ENCODE measurements at regions not wholly inside any gene's neighbourhood (a gene's known extent, or its start where the extent isn't known, plus 50 kb on each side); places are given as distances from the start of the nearest gene placed in this dataset.
"Not testable (repeated sequence)": the region's sequence is repeated elsewhere in the genome, so short reads cannot be mapped to it uniquely, and the experiment has no call there.

DNA sequence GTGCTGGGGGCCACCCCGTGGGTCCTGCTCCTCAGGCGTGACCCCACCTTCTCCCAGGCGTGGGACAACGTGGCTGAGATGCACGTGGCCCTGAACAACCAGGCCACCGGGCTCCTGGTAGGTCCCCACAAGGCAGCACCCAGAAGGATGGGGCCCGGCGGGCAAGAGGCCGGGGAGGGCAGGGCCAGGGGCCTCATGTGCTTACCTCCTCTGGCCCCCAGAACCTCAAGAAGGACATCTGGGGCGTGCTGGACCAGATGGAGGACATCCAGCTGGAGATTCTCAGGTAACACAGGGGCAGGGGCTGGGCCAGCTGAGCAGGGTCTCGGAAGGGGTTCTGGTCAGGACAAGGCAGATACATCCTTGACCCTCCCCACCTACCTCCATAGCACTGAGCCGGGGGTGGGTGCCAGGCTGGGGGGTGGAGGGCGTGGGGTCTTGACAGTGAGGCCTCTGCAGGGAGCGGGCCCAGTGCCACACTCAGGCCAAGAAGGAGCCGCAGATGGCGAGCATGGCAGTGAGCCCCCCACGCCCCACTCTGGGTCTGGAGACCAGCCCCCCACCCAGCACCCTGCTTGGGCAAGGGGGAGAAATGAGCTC lies 186.3 kb downstream of the IGLL1 start:
- no peak for DNase-seq

DNA sequence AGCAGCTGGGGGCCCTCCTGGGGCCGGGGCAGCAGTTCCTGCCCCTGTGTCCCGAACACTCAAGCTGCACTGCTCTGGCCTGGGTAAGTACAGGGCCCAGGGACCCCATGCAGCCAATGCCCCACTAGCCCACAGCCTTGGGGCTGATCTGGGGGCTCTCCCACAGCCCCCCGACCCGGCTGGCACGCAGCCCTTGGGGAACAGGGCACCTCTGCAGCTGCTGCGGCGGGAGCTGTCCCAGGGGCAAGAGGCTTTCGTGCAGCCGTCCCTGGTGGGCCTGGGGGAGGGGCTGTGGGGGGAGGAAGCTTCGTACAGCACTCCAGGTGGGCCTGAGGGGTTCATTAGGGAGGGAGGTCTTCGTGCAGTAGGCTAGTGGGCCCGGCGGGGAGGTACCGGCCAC lies 186.9 kb downstream of the IGLL1 start:
- not testable (repeated sequence) for DNase-seq

DNA sequence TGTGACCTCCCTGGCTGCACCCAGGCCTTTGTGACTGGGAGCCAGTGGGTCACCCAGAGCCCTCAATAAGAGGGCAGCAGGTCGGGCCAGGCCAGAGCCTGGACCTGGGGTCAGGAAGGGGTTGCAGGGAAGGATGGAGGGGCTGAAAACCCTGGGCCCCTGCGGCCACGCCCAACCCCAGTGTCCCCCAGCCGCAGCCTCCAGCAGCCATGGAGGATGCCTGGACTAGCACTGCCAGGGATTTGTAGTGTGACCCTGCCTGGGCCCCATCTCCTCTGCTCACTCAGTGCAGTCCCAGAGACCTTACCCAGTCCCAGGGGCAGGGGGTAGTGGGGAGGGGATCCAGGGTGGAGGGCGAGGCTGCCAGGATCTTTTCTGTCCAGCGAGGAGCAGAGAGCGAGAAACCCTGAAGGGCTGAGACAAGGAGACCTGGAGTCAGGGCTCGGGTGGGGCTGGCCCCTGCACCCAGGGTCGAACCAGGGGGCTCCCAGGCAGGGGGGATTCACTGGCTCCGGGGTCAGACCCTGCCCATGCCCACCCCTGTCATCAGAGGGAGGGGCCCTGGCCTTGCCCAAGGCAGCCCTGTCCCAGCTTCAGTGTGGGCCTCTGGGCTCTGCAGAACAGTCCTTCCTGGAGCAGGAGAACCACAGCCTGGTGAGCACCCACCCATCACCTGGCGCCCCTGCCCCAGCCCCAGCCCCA lies 187.5 kb downstream of the IGLL1 start:
- DNase-seq, result no peak

DNA sequence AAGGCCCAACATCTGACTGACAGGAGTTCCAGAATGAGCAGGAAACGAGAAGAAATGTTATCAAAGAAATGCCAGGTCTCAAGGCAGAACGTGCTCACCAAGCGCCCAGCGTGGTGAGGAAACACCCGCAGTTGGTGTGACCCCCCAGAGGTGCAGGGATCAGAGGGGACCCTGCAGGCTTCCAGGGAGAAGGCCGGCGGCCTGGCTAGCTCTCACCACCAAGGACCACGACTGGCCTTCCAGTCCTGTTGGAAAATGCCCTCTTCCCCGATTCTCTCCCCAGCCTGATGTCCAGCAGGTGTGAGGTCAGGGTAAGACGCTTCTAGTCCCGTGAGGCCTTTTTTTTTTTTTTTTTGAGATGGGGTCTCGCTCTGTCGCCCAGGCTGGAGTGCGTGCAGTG lies 189.1 kb downstream of the IGLL1 start:
- DNase-seq, result no peak

DNA sequence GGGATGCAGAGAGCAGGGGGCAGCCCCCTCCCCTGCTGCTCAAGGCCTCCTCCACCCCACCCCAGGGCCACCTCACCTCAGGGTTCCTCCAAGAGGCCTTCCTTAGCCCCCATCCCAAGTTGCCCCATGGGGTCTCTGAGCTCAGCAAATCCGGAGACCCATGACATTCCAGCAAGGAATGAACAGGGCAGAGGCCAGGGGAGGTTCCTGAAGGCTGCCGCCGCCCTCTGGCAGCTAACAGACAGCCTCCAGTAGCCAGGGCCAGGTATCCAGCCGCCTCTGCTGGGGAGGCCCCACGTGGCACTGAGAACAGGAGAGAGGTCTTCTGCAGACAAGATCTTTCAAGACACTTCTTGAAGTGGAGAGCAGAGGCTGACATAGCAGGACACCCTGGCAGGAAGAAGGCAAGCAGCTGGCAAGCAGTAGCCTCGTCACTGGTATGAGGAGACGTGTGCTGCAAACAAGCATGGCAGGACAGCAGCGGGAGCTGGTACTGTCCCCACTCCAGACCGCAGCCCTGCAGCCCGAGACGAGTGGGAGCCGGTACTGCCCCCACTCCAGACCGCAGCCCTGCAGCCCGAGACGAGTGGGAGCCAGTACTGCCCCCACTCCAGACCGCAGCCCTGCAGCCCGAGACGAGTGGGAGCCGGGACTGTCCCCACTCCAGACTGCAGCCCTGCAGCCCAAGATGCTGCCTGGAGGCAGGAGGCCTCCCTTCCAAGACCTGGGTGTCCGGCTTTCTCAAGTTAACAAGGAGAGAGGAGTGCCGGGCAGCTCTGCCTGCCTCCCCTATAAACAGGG lies 190.6 kb downstream of the IGLL1 start:
- DNase-seq, result no peak

DNA sequence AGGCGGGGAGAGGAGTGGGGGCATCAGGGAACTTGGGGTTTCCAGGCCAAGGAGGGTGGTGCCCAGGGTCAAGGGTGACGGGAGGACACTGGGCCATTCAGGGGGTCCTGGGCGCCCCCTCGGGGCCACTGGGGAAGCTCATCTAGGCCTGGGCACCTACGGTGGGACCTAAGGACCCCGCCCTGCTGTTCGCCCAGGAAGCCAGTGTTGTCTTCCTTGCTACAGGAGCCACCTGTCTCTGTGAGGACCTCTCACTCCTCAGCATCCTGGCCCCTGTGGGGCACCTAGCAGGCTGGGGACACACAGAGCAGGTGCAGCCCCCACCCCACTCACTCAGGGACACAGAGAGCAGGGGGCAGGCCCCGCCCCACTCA lies 191.6 kb downstream of the IGLL1 start:
- DNase-seq, result no peak

DNA sequence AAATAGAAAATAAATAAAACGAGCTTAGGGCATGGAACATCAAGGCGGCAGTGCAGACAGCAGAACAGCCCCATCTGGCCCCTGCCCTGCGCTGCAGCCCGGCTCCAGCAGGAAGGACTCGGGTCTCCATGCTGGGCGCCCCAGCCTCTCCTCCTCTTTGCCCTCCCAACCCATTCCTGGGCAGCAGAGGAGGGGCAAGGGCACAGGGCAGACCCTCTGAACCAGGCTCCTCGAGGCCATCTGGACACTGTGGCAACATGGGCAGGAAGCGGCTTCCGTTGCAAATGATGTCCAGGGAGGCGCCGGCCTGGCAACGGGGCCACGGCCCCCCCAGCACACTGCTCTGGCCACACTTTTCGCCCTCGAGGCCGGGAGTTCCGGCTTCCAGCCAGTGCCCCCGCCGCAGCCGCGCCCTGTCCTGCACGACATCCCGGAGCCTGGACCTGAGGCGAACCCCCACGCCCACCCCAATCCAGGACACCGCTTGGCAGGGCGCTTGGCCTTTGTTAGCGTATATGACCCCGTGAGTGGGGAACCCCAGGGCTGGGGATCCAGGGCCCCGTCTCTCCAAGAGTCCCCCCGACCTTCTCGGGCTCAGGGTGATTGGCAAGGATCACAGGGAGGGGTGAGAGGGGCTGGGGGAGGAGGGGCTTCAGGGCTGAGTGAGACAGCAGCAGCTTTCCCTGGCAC lies 192.1 kb downstream of the IGLL1 start:
- no peak for DNase-seq

DNA sequence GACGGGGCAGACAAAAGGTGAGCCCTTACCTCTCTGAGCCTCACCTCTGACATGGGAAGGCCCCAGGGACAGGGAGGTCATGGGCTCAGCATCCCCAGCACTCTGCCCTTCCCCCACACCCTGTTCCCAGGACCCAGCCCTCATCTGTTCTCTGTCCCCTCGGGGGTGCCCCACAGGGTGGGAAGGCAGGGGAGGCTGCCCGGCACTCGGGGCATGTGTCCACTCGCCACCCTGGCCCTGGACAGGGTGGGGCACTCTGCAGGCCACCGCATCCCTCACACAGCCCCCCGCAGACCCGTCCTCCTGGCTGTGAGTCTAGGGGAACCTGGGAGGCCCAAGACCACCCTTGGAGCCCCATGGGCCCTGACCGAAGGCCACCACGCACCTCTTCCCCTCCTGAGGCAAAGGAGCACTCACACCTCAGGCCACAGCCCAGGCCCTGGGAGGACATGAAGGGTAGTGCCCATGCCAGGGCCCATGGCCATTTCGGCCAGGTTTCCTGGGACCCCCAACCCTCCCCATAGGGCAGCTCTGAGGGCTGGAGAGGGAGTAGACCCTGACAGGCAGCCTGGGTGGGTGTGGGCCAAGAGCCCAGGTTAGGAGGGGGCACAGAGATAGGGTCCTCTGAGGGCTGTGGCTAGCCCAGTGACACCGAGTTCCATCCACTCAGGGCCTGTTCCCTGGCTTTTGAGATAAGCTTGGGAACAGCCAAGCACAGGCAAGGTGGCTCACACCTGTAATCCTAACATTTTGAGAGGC lies 193.1 kb downstream of the IGLL1 start:
- no peak for DNase-seq

DNA sequence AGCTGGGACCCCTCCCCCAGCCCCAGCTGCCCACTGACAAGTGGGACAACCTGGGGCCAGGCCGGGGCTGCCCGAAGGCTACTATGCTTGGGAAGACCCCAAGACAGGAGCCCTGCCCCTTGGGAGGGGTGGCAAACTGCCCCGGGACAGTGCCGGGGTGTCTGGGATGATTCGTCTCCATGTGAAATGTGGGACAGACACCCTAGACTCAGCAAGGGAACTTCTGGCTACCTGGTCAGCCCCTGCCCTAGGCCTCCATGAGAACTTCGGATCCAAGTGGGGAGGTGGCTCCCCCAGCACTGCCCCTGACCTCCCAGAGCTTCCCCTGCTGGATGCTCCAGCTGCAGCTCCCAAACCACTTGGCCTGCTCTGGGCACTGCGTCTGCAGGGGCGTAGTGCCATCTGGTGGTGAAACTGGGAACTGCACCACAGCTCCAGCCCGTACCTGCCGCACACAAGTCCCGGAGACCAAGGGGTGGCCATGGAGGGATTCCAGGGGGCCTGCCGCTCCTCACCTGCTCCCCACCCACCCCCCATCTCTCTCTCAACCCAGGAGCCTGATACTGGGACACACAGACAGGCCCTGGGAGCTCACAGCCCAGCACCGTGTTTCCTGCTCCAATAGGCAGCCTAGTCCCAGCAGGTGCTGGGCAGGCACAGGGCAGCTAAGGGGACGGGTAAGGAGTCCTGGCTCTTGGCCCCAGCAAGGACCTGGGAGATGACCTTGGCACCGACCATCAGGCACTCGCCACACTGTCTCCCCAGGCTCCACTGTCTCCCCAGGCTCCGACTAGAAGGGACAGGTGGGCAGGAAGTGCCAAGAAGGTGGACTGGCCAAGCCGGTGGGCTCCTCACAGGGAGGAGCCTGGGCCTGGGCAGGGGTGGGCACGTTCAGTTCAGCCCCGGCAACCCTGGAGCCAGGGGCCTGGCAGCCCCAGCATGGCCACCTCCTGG lies 194.1 kb downstream of the IGLL1 start:
- peak; percentile 67 for DNase-seq

DNA sequence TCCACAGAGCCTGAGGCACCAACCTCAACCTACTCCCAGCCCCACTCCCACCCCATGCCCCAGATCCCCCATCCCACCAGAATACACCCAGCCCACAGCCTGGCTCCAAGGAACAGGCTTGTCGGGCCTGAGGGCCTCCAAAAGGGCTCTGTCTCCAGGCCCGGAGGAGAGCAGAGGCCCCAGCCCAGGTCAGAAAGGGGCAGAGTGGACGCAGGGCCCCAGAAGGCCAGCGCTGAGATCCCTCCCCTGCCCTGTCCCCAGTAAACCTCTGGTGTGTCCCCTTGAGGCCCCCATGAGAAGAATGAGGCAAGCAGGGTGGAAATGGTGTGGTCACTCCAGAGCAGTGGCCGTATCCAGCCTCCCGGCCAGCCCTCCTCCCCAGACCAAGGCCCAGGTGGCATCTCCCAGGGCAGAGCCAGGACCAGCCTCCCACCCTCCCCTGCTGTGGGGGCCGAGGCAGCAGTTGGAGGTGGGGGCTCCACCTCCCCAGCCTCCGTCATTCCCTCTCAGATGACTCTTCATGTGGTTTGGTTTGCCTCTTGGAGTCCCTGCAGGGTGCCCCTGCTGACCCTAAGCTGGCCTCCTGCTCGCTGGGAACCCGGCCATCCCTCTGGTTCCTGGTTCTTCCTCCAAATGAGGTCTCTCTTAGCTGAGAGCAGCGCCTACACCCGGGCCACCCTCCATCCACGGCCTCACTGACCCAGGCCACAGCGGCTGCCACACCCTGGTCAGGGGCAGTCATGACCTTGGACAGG lies 195.0 kb downstream of the IGLL1 start:
- DNase-seq, result no peak

DNA sequence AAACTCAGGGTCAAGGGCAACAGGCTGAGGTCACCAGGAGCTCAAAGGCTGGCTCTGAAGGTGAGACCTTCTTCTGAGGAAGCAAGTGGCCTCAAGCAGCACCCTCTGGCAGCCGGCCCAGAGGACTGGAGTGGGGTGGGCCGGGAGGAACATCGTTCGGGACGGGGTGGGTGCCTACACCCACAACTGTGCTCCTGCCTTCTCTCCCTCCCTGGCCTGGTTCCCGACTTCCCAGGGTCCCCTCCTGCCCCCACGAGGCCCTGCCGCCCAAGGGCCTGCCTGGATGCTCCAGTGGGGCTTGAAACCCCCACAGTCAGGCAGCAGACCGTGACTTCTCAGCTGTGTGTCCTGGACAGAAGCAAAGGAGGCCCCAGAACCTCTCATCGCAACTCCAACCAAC lies 195.7 kb downstream of the IGLL1 start:
- no peak for DNase-seq

DNA sequence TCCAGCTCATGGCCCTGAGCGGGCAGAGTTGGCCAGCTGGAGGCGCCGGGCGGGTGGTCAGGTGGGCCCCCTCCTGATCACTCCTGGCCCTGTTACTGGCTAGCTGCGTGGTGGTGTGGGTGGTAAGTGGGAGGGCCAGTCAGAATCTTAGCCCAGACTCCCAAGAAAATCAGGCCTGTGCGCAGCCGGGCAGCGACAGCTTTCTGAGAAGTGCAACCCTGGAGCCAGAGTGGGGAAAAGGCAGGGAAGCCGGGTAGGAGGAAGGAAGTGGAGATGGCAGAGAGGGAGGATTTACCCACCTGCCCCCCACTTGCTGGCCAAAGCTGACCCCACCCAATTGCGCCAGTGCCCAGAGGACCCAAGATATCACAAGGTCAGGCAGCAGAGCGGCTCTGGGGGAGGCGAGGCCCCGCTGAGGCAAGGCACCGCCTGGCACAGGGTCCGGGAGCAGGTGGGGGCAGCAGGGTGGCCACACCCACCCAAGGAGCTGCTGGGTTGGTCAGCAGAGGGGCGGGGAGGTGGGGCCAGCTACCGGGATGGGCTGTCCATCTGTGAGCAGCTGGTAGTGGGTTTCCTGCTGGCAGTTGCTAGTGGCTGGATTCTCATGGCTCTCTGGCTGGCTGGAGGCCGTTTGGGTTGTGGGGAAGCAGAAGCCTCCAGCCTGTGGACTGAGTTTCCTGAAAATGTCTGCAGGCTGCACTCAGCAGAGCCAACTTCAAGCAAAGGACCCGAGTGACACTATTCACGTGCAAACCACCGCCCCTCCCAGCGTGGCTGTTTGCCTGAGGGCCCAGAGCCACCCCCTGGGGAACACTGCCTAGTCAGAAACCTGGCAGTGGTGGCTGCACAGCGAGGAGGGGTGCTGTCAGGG lies 196.4 kb downstream of the IGLL1 start:
- DNase-seq, result no peak

DNA sequence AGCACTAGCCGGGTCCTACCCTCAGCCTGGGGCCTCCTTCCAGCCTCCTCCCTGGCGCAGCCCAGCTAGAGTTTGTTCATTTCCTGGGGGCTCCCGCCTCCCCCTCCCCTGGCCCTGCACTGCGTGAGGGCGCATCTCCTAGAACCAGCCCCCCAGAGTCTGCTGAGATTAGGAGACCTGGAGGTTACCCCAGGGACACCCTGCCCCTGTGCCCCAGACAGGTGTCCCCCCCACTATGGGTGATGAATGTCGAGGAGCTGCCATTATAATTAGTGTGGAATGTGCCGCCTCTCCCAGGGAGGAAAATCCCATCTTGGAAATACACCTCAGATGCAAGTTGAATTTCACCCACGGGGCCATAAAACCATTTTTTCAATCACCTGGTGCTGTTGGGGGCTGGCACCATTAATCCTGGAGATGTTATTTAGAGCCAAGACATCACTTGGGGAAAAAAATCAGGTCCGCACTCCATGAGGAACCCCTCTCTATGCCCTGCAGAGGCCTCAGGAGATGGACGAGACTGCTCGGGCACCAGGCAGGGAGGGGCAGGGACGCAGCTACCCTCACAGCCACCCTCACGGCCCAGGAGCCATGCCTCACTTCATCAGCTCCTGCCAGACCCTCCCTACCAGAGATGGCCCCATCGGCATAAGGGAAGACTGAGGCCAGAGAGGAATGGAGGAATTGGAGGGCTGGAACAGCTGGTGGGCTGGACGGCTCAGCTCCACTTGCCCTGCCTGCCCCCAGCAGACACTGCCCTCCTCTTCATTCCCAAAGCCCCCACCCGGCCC lies 197.5 kb downstream of the IGLL1 start:
- no peak for DNase-seq

DNA sequence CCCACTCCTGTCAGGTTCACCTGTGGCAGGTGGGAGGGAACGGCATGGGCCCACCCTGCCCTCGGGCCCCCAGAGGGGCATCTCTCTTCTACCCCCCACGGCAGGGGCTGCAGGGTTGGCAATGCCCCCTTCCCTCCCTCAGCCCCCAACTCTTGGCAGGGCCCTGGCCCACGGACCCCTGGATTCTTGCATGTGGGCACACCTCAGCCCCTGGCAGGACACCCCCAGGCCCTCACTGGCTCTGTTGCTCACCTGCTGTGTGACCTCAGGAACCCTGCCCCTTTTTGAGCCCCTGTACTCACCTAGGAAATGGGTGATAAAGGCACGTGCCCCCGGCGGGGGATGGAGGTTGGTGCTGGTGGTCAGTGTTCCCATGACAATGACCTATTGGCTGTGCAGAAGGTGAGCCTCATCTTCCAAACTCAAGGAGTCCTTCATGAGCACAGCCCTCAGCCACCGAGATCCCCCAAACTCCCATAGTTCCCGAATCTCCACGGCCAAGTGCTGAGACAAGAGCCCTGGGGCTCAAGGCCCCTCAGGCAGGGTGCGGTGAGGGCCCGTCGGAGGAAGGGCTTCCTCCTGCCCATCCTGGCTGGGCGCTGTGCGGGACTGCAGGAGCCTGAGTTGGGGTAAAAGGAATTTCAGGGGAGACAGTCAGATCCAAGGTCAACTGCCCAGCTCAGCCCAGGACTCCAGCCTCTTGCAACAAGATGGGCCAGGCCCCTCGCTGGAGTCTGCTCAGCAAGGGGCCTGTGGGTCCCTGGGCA lies 198.2 kb downstream of the IGLL1 start:
- no peak for DNase-seq

DNA sequence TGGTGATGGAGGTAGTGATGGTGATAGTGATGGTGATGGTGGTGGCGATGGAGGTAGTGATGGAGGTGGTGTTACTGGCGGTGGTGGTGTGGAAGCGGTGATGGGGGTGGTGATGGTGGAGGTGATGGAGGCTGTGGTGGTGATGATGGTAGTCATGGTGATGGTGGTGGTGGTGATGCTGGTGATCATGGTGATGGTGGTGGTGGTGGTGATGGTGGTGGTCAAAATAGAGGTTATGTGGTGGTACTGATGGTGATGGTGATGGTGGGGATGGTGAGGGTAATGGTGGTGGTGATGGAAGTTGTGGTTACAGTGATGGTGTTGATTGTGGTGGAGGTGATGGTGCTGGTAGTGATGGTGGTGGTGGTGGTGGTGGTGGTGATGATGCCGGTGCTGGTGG lies 199.2 kb downstream of the IGLL1 start:
- DNase-seq, result no peak

DNA sequence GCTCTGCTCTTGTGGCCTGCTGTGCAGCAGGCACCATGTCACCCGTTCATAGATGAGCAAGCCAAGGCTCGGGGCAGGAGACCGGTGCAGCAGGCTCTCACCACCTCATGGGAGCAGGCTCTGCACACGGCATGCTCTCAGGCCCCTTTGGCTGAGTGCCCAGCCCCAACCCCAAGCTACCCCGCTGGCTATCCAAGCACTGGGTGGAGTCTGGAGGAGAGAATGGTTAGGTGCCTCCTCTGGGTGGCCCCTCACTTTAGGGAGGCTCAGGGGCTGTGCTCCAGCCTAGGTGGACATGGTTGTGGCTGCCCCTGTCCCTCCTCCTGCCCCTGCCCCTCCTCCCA lies 199.9 kb downstream of the IGLL1 start:
- DNase-seq, result no peak

DNA sequence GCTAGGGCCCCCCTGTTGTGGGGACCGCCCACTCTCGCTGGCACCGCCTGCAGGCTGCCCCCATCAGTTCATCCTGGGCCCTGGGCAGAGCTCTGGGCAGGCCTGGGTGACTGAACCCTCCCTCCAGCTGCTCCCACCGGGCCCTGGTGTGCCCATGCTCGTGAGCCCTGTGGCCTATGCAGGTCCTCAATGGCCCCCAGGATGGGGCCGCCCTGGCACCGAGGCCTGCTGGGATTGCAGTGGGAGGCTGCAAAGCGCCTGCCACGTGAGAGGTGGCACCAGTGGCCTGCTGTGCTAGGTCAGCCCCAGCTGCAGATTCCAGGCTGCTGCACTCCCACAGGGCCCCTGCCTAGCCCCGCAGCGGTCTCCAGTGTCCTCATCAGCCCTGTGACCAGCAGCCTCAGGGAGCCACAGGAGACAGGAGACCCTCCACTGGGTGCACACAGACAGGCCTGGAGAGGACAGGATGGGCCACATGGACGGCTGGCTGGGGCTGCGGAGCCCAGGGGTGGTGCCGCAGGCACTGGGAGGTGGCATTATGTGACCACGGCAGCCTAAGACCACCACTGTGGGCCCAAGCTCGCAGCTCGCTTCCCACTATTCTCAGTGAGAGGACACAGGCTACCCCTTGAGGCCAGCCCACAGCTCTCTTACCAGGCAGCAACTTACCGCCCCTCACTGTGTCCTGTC lies 199.4 kb downstream of the BCR start:
- DNase-seq, result not testable (repeated sequence)

DNA sequence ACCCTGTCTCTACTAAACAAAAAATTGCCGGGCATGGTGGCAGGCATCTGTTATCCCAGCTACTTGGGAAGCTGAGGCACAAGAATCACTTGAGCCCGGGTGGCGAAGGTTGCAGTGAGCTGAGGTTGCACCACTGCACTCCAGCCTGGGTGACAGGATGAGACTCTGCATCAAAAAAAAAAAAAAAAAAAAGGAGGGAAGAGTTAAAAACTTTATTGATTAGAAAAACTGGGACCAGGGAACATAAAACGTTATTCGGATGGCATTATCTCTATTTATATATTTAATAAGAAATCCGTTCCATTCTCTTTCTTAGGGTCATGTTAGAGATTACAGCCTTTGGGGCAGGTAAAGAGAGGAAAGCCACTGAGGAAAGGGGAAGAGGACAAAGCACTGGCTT lies 197.5 kb downstream of the BCR start:
- no peak for DNase-seq
